Mesothelial cell of epicardium (in vitro differentiated cells): ENCODE measurements at regions not wholly inside any gene's neighbourhood (a gene's known extent, or its start where the extent isn't known, plus 50 kb on each side); places are given as distances from the start of the nearest gene placed in this dataset.

Experiments used
- DNase-seq, 2 experiments: peaks; one replicate each; pipeline ENCODE4 v3.0.0; 2021; ENCODE audit warnings: low spot score in 2 of 2; ENCODE audit not compliant: unreplicated experiment in 2 of 2
- H3K27ac Mint-ChIP-seq: 2 replicates; pipeline ENCODE4 v1.8.0; 2021; ENCODE audit warnings: mixed read lengths
- H3K27me3 Mint-ChIP-seq: 2 replicates; pipeline ENCODE4 v1.8.0; 2021; ENCODE audit warnings: low read depth, mixed read lengths
- H3K36me3 Mint-ChIP-seq: 2 replicates; pipeline ENCODE4 v1.8.0; 2021; ENCODE audit warnings: mixed read lengths
- H3K4me1 Mint-ChIP-seq: 2 replicates; pipeline ENCODE4 v1.8.0; 2021; ENCODE audit warnings: mixed read lengths
- H3K4me3 Mint-ChIP-seq: 2 replicates; pipeline ENCODE4 v1.8.0; 2021; ENCODE audit warnings: mild to moderate bottlenecking, moderate library complexity, mixed read lengths
- H3K9me3 Mint-ChIP-seq: 2 replicates; pipeline ENCODE4 v1.8.0; 2021; ENCODE audit warnings: mixed read lengths
- TF ChIP-seq, protein P1 (sequence below): fragments of 200-600 bp; sonication (generic); IDR thresholded peaks from one replicate; pipeline ENCODE4 v1.5.0; 2021; ENCODE audit warnings: antibody characterized with exemption; ENCODE audit not compliant: unreplicated experiment

DNA sequence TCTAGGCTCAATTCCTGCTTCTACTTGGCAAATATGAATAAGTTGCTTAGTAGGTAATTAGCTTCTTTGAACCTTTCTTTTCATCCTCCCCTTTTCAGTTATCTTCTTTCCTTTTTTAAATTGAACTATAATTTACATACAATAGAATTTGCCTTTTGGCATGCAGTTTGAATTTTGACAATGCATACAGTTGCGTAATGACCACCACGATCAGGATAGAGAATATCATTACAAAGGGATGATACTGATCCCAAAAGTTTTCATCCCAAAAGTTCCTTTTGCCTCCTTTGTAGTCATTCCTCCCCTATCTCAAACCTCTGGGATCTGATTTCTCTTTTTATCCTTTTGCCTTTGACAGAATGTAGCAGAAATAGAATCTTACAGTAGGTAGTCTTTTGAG, 164.4 kb downstream of the NOC3L start:
- DNase-seq = no peak
- TF ChIP-seq, protein P1, sequence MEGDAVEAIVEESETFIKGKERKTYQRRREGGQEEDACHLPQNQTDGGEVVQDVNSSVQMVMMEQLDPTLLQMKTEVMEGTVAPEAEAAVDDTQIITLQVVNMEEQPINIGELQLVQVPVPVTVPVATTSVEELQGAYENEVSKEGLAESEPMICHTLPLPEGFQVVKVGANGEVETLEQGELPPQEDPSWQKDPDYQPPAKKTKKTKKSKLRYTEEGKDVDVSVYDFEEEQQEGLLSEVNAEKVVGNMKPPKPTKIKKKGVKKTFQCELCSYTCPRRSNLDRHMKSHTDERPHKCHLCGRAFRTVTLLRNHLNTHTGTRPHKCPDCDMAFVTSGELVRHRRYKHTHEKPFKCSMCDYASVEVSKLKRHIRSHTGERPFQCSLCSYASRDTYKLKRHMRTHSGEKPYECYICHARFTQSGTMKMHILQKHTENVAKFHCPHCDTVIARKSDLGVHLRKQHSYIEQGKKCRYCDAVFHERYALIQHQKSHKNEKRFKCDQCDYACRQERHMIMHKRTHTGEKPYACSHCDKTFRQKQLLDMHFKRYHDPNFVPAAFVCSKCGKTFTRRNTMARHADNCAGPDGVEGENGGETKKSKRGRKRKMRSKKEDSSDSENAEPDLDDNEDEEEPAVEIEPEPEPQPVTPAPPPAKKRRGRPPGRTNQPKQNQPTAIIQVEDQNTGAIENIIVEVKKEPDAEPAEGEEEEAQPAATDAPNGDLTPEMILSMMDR = no peak
- Mint-ChIP-seq H3K36me3 (no peaks in the 10 kb centered on the region), H3K27ac (no peak overlapping the region), H3K9me3 (peaks cover 6% of the 10 kb centered on the region), H3K4me3 (no peak overlapping the region), H3K27me3 (peaks cover 17% of the 10 kb centered on the region), H3K4me1 (peaks cover 3% of the 10 kb centered on the region)

DNA sequence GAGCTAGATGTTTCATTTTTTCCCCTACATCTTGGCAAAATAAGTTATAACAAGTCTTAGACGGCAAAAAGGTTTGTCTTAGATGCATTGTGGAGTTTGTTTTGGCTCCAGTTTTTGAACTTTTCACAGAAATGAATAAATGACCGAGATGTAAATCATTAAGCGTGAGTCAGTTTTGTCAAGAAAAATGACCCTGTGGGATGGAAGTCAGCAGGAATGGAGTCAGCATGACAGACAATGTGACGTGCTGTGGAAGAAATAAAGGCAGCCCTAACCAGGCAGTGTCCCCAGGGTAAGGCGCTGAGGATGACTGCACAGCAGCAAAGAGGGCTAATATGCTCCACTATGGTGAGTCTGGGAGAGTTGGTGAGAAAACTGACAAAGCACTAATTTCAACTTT, 163.2 kb downstream of the NOC3L start:
- DNase-seq = no peak
- Mint-ChIP-seq H3K27ac (no peak overlapping the region), H3K4me3 (no peak overlapping the region), H3K27me3 (peaks cover 25% of the 10 kb centered on the region), H3K9me3 (peaks cover 6% of the 10 kb centered on the region), H3K36me3 (no peaks in the 10 kb centered on the region), H3K4me1 (peaks cover 3% of the 10 kb centered on the region)
- TF ChIP-seq, protein P1 = no peak

DNA sequence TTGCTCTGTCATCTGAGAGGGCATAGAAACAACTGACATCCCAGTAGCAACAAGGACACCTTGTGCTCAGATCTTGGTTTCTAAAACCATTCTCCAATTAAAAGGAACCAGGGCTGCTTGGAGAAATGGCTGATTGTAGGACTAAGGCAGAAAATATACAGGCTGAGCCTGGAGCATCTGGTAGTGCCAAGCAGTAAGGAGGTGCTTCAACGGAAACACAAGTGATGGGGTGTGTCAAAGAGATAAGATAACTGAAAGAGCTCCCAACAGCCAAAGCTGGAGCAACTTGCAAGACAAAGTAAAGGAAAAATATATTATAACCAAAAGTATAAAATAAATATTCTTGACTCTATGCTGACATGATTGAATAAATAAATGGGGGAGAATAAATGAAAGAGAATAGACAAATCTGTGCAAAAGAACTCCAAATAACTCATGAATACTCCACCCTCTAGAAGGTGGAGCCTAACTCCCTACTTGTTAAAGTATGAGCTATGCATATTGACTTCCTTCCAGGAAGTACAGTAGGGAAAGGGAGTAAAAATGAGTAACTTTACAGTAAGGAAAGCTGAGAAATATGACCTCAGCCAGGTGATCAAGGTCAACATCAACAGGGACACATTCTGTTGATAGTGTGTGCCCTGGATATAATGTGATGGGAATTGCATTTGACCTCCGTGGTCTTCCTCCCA, 162.4 kb downstream of the NOC3L start:
- TF ChIP-seq, protein P1 = no peak
- Mint-ChIP-seq H3K27ac (no peak overlapping the region), H3K9me3 (peaks cover 6% of the 10 kb centered on the region), H3K4me3 (no peak overlapping the region), H3K27me3 (peaks cover 25% of the 10 kb centered on the region), H3K4me1 (peaks cover 3% of the 10 kb centered on the region), H3K36me3 (no peaks in the 10 kb centered on the region)
- no peak for DNase-seq

DNA sequence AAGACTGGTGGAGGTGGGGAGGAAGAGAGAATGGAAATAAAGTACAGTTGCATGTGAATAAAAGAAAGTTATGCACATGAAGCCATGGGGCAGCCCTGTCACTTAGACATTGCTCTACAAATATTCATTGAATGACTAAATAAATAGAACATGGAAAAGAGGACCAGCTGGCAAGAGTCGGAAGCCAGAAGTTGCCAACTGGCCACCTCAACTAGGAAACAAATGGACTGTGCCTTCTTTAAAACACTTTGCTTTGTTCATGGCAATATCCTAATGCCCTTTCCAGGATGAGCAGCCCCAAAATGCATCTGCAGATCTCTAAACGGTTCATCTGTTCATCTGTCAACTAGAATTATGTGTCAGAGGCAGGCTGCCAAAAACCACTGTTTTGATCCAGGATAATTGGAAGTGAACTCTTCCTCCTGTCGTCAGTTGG, 157.3 kb downstream of the NOC3L start:
- no peak for DNase-seq
- Mint-ChIP-seq H3K4me1 (peaks cover 10% of the 10 kb centered on the region), H3K36me3 (no peaks in the 10 kb centered on the region), H3K9me3 (peaks cover 15% of the 10 kb centered on the region), H3K4me3 (no peak overlapping the region), H3K27me3 (peaks cover 21% of the 10 kb centered on the region), H3K27ac (no peak overlapping the region)
- TF ChIP-seq, protein P1 = no peak

DNA sequence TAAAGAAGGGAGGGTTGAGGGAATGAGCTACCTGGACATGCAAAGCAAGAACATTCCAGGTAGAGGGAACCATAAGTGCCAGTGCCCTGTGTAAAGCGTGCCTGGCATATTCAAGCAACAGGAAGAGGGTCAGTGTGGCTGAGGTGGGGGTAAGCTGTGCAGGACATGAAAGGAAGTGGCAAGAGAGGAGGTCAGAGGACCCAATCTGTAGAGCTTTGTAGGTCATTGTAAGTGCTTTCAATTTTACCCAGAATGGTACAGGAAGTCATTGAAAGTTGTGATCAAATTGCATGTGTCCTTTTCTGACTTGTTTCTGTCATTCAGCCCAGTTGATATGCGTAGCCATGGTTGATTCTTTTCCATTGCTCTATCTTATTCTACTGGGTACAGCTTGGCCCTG, 156.6 kb downstream of the NOC3L start:
- no peak overlapping the region for H3K4me3 Mint-ChIP-seq
- no peak overlapping the region for H3K27ac Mint-ChIP-seq
- peaks cover 14% of the 10 kb centered on the region for H3K9me3 Mint-ChIP-seq
- peaks cover 21% of the 10 kb centered on the region for H3K27me3 Mint-ChIP-seq
- no peaks in the 10 kb centered on the region for H3K36me3 Mint-ChIP-seq
- TF ChIP-seq, protein P1 = no peak
- peaks cover 18% of the 10 kb centered on the region for H3K4me1 Mint-ChIP-seq
- DNase-seq = no peak

DNA sequence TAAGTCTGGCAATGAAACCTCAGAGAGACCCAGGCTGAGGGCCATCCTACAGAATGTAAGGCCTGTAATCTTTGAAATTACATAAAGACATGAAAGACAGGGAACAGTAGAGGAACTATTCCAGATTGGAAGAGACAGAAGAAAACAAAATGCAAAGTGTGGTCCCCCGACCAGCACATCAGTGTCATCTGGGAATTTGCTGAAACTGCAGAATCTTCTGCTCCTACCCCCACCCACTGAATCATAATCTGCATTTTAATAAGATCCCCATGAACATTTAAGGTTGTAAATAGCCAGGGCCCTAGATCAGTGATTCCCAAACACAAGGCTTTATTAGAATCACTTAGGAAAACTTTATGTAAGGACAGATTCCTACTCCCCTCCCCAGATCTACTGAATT, 154.4 kb downstream of the NOC3L start:
- Mint-ChIP-seq H3K36me3 (no peaks in the 10 kb centered on the region), H3K27me3 (peaks cover 9% of the 10 kb centered on the region), H3K27ac (no peak overlapping the region), H3K4me3 (no peak overlapping the region), H3K4me1 (peaks cover 14% of the 10 kb centered on the region), H3K9me3 (peaks cover 14% of the 10 kb centered on the region)
- DNase-seq = no peak
- TF ChIP-seq, protein P1 = no peak
